K562 (cell line): ENCODE measurements at regions not wholly inside any gene's neighbourhood (a gene's known extent, or its start where the extent isn't known, plus 50 kb on each side); places are given as distances from the start of the nearest gene placed in this dataset.

Experiments used
- BRD9 ChIP-seq: fragments of 450-650 bp; IDR thresholded peaks from 2 replicates; pipeline ENCODE4 v1.6.1; 2018; ENCODE audit warnings: low read depth; ENCODE audit not compliant: partially characterized antibody
- CBX3 ChIP-seq, 2 experiments: IDR thresholded peaks; 1 replicate in 1 of 2; 2 replicates in 1 of 2; pipeline ENCODE4 v1.6.1; 2012; ENCODE audit warnings: inconsistent platforms in 2 of 2, low read length in 2 of 2, borderline replicate concordance in 1 of 2, control low read depth in 1 of 2
- CBX5 ChIP-seq: IDR thresholded peaks from 2 replicates; pipeline ENCODE4 v1.6.1; 2014; ENCODE audit warnings: low read depth, borderline replicate concordance
- E2F6 ChIP-seq, 2 experiments: IDR thresholded peaks; 2 replicates each; pipeline ENCODE4 v1.6.1; 2011; ENCODE audit warnings: borderline replicate concordance in 1 of 2, control low read depth in 1 of 2, low read depth in 1 of 2, low read length in 1 of 2, mild to moderate bottlenecking in 1 of 2, mixed read lengths in 1 of 2, moderate library complexity in 1 of 2; ENCODE audit not compliant: insufficient read depth in 1 of 2, insufficient read length in 1 of 2, poor library complexity in 1 of 2, severe bottlenecking in 1 of 2; ENCODE audit errors: extremely low read depth in 1 of 2
- GMEB1 ChIP-seq: fragments of 250-450 bp; sonication (Bioruptor Pico); IDR thresholded peaks from 2 replicates; pipeline ENCODE4 v1.4.0; 2020; ENCODE audit warnings: mild to moderate bottlenecking
- HLTF ChIP-seq: fragments of 450-650 bp; IDR thresholded peaks from 2 replicates; pipeline ENCODE4 v1.6.1; 2016
- HMBOX1 ChIP-seq: sonication (generic); IDR thresholded peaks from 2 replicates; pipeline ENCODE4 v1.6.1; 2016
- NFIC ChIP-seq: fragments of 450-650 bp; IDR thresholded peaks from 2 replicates; pipeline ENCODE4 v1.6.1; 2017; ENCODE audit warnings: mild to moderate bottlenecking, inconsistent platforms
- PML ChIP-seq: IDR thresholded peaks from 2 replicates; pipeline ENCODE4 v1.6.1; 2012; ENCODE audit warnings: low read length, inconsistent platforms
- RBM14 ChIP-seq: fragments of 200-400 bp; formaldehyde crosslinking; IDR thresholded peaks from 2 replicates; pipeline ENCODE4 v1.6.1; 2018; ENCODE audit warnings: low read depth, mild to moderate bottlenecking, low read length, moderate library complexity, borderline replicate concordance; ENCODE audit not compliant: insufficient read depth
- RNF219 ChIP-seq: fragments of 250-450 bp; sonication (Bioruptor Pico); IDR thresholded peaks from 2 replicates; pipeline ENCODE4 v1.5.0; 2022; ENCODE audit warnings: mild to moderate bottlenecking
- SLC30A9 ChIP-seq: fragments of 250-450 bp; sonication (Bioruptor Pico); IDR thresholded peaks from 2 replicates; pipeline ENCODE4 v1.8.0; 2022; ENCODE audit warnings: mild to moderate bottlenecking, moderate library complexity
- SMARCA5 ChIP-seq: fragments of 450-650 bp; IDR thresholded peaks from 2 replicates; pipeline ENCODE4 v1.6.1; 2016
- SNRNP70 ChIP-seq: fragments of 200-400 bp; formaldehyde crosslinking; optimal IDR thresholded peaks from 2 replicates; pipeline ENCODE3; 2017; ENCODE audit warnings: low read depth, low read length
- ZBTB2 ChIP-seq: fragments of 450-650 bp; IDR thresholded peaks from 2 replicates; pipeline ENCODE4 v1.6.1; 2016; ENCODE audit warnings: antibody characterized with exemption
- ZNF280A ChIP-seq: fragments of 450-650 bp; IDR thresholded peaks from 2 replicates; pipeline ENCODE4 v1.6.1; 2018; ENCODE audit warnings: mild to moderate bottlenecking, low read depth; ENCODE audit not compliant: partially characterized antibody

- peak in 1 of 2 experiments; percentile 95; a peak in 2 of 3 replicates for TF ChIP-seq CBX3 (IDR thresholded peaks at IDR 0.05; ENCODE audit: borderline replicate concordance in 1 of 2, low read length in 2 of 2)
- no peak for TF ChIP-seq BRD9
- peak; percentile 87; the same call in 1 of the 2 replicates for TF ChIP-seq CBX5
- no peak for TF ChIP-seq RBM14
- no peak for TF ChIP-seq GMEB1 (CRISPR knock-in tag)
- no peak for TF ChIP-seq ZBTB2
- TF ChIP-seq E2F6 (IDR thresholded peaks at IDR 0.05; ENCODE audit: borderline replicate concordance in 1 of 2, extremely low read depth in 1 of 2, insufficient read depth in 1 of 2, insufficient read length in 1 of 2, low read depth in 1 of 2, low read length in 1 of 2, poor library complexity in 1 of 2, severe bottlenecking in 1 of 2) = no peak
- no peak for TF ChIP-seq HLTF
- no peak for TF ChIP-seq SNRNP70
- TF ChIP-seq RNF219 (CRISPR knock-in tag) = no peak
- no peak for TF ChIP-seq SLC30A9 (CRISPR knock-in tag)
- no peak for TF ChIP-seq PML
- TF ChIP-seq NFIC = no peak
- TF ChIP-seq ZNF280A = peak; percentile 66
- TF ChIP-seq SMARCA5 = no peak
- no peak for TF ChIP-seq HMBOX1
Observed at GRCh38 chr1:30623431-30623830, 100.0 kb downstream of the MATN1 start (continued).
